ENCODE measurements at regions not wholly inside any gene's neighbourhood (a gene's known extent, or its start where the extent isn't known, plus 50 kb on each side); places are given as distances from the start of the nearest gene placed in this dataset.

GRCh38 chr12:63318313-63318712, 167.3 kb upstream of the AVPR1A start:
- Histone ChIP-seq H2BK5ac (ENCODE audit: low read depth, low read length, poor library complexity, severe bottlenecking) (no peak overlapping the region), H3K36me3 (ENCODE audit: control insufficient read depth, insufficient read depth, low read length) (no peaks in the 10 kb centered on the region), H4K91ac (ENCODE audit: insufficient read depth, low read depth, low read length) (no peak overlapping the region), H2BK20ac (ENCODE audit: low read depth, low read length) (no peak overlapping the region), H3K9me3 (ENCODE audit: control insufficient read depth, insufficient read depth, low read length) (no peaks in the 10 kb centered on the region), H2BK15ac (ENCODE audit: low read depth, low read length) (no peak overlapping the region), H2AFZ (replicated peaks; ENCODE audit: low read length, poor library complexity) (no peak overlapping the region), H3K27ac (ENCODE audit: insufficient read depth, low read length) (no peak overlapping the region), H3K79me1 (ENCODE audit: low read depth in 1 of 2, low read length in 2 of 2) (no peaks in the 10 kb centered on the region), H4K20me1 (ENCODE audit: insufficient read depth, low read length) (no peaks in the 10 kb centered on the region), H2BK120ac (ENCODE audit: low read depth, low read length) (no peak overlapping the region), H2AK9ac (replicated peaks; ENCODE audit: low read depth, low read length, poor library complexity) (no peak overlapping the region), H3K4ac (ENCODE audit: low read depth, low read length) (no peak overlapping the region), H3K9me1 (ENCODE audit: insufficient read depth, low read length) (no peaks in the 10 kb centered on the region), H3K18ac (ENCODE audit: low read depth, low read length) (no peak overlapping the region), H3K27me3 (ENCODE audit: control insufficient read depth, insufficient read depth, low read length) (no peaks in the 10 kb centered on the region), H2AK5ac (ENCODE audit: low read depth, low read length) (no peak overlapping the region), H3K4me2 (ENCODE audit: low read depth, low read length) (no peak overlapping the region), H3K56ac (ENCODE audit: extremely low read depth, insufficient read depth, low read length) (no peak overlapping the region), H4K5ac (ENCODE audit: low read depth, low read length) (no peak overlapping the region), H3K4me3 (ENCODE audit: insufficient read depth, low read depth, low read length) (no peak overlapping the region), H3K4me1 (ENCODE audit: control insufficient read depth, insufficient read depth, low read length) (no peaks in the 10 kb centered on the region), H4K8ac (ENCODE audit: low read depth in 2 of 2, low read length in 2 of 2) (no peak overlapping the region), H3K14ac (replicated peaks; ENCODE audit: low read depth, low read length) (no peak overlapping the region), H3K23ac (ENCODE audit: low read depth, low read length) (no peak overlapping the region), H3K9ac (ENCODE audit: low read depth, low read length) (no peak overlapping the region)
- intact Hi-C loops (cut with micrococcal nuclease) (no loop called here), dilution Hi-C loops (cut with HindIII; ENCODE audit: low sequenced_read_pairs, unreplicated experiment) (no loop called here), in situ Hi-C loops (cut with MboI; ENCODE audit: low sequenced_read_pairs) (no loop called here)
- BruUV-seq (replicated peaks): no TSS peak
- ChIA-PET CTCF (no interaction called here), POLR2A (ENCODE audit: unreplicated experiment) (no interaction called here)
- ATAC-seq (ENCODE audit: low read depth) (no peak), DNase-seq (no peak)
- TF ChIP-seq ELK1 (IDR thresholded peaks at IDR 0.05; ENCODE audit: borderline replicate concordance, low read depth, low read length): no peak
- TF ChIP-seq CHD1 (IDR thresholded peaks at IDR 0.05; ENCODE audit: low read depth, low read length): no peak
- TF ChIP-seq CEBPB (IDR thresholded peaks at IDR 0.05; ENCODE audit: low read depth, low read length): no peak
- no peak for TF ChIP-seq USF2 (IDR thresholded peaks at IDR 0.05; ENCODE audit: low read depth, low read length)
- TF ChIP-seq MAFK (IDR thresholded peaks at IDR 0.05; ENCODE audit: low read depth, low read length): no peak
- TF ChIP-seq FOS (IDR thresholded peaks at IDR 0.05; ENCODE audit: low read depth, low read length): no peak
- no peak for TF ChIP-seq POLR2A (IDR thresholded peaks at IDR 0.05; ENCODE audit: low read depth, low read length)
- TF ChIP-seq, protein P1, sequence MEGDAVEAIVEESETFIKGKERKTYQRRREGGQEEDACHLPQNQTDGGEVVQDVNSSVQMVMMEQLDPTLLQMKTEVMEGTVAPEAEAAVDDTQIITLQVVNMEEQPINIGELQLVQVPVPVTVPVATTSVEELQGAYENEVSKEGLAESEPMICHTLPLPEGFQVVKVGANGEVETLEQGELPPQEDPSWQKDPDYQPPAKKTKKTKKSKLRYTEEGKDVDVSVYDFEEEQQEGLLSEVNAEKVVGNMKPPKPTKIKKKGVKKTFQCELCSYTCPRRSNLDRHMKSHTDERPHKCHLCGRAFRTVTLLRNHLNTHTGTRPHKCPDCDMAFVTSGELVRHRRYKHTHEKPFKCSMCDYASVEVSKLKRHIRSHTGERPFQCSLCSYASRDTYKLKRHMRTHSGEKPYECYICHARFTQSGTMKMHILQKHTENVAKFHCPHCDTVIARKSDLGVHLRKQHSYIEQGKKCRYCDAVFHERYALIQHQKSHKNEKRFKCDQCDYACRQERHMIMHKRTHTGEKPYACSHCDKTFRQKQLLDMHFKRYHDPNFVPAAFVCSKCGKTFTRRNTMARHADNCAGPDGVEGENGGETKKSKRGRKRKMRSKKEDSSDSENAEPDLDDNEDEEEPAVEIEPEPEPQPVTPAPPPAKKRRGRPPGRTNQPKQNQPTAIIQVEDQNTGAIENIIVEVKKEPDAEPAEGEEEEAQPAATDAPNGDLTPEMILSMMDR (conservative IDR thresholded peaks at IDR 0.05; ENCODE audit: low read depth, low read length): no peak
- no peak for TF ChIP-seq MAZ (IDR thresholded peaks at IDR 0.05; ENCODE audit: borderline replicate concordance, low read depth, low read length)
- TF ChIP-seq MXI1 (IDR thresholded peaks at IDR 0.05; ENCODE audit: borderline replicate concordance, low read depth, low read length): no peak
- TF ChIP-seq SMC3 (IDR thresholded peaks at IDR 0.05; ENCODE audit: low read depth, low read length): no peak
- TF ChIP-seq RAD21 (IDR thresholded peaks at IDR 0.05; ENCODE audit: low read length): no peak
- TF ChIP-seq NFE2L2 (IDR thresholded peaks at IDR 0.05; ENCODE audit: low read depth, low read length): no peak
- no peak for TF ChIP-seq BHLHE40 (IDR thresholded peaks at IDR 0.05; ENCODE audit: low read depth, low read length)
- no peak for TF ChIP-seq RFX5 (IDR thresholded peaks at IDR 0.05; ENCODE audit: low read depth, low read length)
- no peak for TF ChIP-seq RCOR1 (IDR thresholded peaks at IDR 0.05; ENCODE audit: insufficient replicate concordance, low read length)
- WGBS, 2 experiments (ENCODE audit: extremely low coverage in 2 of 2, insufficient read length in 1 of 2): 66% methylated on average over 6 of the region's 7 CpGs; no CpG with 5 or more reads in 1 of the 2 experiments
